Nephron progenitor cell (in vitro differentiated cells): ENCODE measurements at regions not wholly inside any gene's neighbourhood (a gene's known extent, or its start where the extent isn't known, plus 50 kb on each side); places are given as distances from the start of the nearest gene placed in this dataset.

Source experiments
- DNase-seq: peaks from one replicate; pipeline ENCODE4 v3.0.0; 2021
- H3K27ac Mint-ChIP-seq: 2 replicates; pipeline ENCODE4 v1.8.0; 2021; ENCODE audit warnings: mild to moderate bottlenecking, moderate library complexity, mixed read lengths
- H3K27me3 Mint-ChIP-seq: 2 replicates; pipeline ENCODE4 v1.8.0; 2021; ENCODE audit warnings: mild to moderate bottlenecking, low read depth, mixed read lengths; ENCODE audit not compliant: poor library complexity
- H3K36me3 Mint-ChIP-seq: 2 replicates; pipeline ENCODE4 v1.8.0; 2021; ENCODE audit warnings: low read depth, mixed read lengths
- H3K4me1 Mint-ChIP-seq: 2 replicates; pipeline ENCODE4 v1.8.0; 2021; ENCODE audit warnings: mixed read lengths
- H3K4me3 Mint-ChIP-seq: 2 replicates; pipeline ENCODE4 v1.8.0; 2021; ENCODE audit warnings: mild to moderate bottlenecking, moderate library complexity, mixed read lengths
- H3K9me3 Mint-ChIP-seq: 2 replicates; pipeline ENCODE4 v1.8.0; 2021; ENCODE audit warnings: mild to moderate bottlenecking, moderate library complexity, mixed read lengths
- TF ChIP-seq, protein P1 (sequence below): fragments of 200-600 bp; sonication (generic); IDR thresholded peaks from 2 replicates; pipeline ENCODE4 v1.5.0; 2021; ENCODE audit warnings: antibody characterized with exemption

GRCh38 chr18:9039441-9040071 is 62.9 kb upstream of the NDUFV2 start:
- no peak overlapping the region for H3K4me3 Mint-ChIP-seq
- no peak for DNase-seq
- H3K36me3 Mint-ChIP-seq = no peaks in the 10 kb centered on the region
- H3K27ac Mint-ChIP-seq = no peak overlapping the region
- TF ChIP-seq, protein P1, sequence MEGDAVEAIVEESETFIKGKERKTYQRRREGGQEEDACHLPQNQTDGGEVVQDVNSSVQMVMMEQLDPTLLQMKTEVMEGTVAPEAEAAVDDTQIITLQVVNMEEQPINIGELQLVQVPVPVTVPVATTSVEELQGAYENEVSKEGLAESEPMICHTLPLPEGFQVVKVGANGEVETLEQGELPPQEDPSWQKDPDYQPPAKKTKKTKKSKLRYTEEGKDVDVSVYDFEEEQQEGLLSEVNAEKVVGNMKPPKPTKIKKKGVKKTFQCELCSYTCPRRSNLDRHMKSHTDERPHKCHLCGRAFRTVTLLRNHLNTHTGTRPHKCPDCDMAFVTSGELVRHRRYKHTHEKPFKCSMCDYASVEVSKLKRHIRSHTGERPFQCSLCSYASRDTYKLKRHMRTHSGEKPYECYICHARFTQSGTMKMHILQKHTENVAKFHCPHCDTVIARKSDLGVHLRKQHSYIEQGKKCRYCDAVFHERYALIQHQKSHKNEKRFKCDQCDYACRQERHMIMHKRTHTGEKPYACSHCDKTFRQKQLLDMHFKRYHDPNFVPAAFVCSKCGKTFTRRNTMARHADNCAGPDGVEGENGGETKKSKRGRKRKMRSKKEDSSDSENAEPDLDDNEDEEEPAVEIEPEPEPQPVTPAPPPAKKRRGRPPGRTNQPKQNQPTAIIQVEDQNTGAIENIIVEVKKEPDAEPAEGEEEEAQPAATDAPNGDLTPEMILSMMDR = no peak
- H3K9me3 Mint-ChIP-seq = no peaks in the 10 kb centered on the region
- no peaks in the 10 kb centered on the region for H3K4me1 Mint-ChIP-seq
- H3K27me3 Mint-ChIP-seq = peaks cover 7% of the 10 kb centered on the region

DNA sequence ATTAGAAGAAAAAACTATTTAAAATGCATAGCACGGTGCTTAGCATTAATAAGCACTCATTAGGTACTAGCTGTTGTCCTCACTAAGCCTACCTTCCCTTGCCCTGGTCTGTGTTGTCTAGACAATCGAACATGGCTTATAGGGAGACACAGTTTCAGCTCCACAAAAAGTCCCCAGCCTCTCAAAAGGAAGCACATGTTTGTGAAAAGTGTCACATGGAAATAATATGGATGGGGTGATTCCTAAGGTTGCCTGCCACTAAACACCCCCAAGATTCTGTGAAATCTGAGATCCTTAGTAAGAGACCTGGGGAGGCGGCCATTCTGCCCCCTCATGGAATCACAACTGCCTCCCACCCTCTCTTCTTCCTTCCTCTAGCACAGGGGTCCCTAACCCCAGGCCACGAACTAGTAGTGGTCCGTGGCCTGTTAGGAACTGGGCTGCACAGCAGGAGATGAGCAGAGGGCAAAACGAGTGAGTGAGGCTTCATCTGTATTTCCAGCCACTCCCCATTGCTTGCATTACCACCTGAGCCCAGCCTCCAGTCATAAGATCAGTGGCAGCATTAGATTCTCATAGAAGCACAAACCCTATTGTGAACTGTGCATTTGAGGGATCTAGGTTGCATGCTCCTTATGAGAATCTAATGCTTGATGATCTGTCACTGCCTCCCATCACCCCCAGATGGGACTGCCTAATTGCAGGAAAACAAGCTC is 59.6 kb upstream of the NDUFV2 start:
- no peaks in the 10 kb centered on the region for H3K9me3 Mint-ChIP-seq
- TF ChIP-seq, protein P1 = no peak
- H3K4me3 Mint-ChIP-seq = no peak overlapping the region
- no peak overlapping the region for H3K27ac Mint-ChIP-seq
- no peaks in the 10 kb centered on the region for H3K4me1 Mint-ChIP-seq
- H3K36me3 Mint-ChIP-seq = no peaks in the 10 kb centered on the region
- no peak for DNase-seq
- H3K27me3 Mint-ChIP-seq = peaks cover 13% of the 10 kb centered on the region

DNA sequence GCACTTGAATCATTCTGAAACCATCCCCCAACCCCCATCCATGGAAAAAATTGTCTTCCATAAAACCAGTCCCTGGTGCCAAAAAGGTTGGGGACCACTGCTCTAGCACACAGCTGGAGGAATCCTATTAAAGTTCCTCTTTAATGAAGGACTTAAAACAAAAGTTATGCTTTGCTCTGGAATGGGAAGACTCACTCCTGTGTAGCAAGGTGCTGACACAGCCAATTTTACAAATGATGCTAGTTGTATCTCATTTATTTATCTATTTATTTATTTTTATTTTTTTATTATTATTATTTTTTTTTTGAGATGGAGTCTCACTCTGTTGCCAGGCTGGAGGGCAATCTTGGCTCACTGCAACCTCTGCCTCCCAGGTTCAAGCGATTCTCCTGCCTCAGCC is 58.9 kb upstream of the NDUFV2 start:
- no peaks in the 10 kb centered on the region for H3K4me1 Mint-ChIP-seq
- no peaks in the 10 kb centered on the region for H3K36me3 Mint-ChIP-seq
- no peaks in the 10 kb centered on the region for H3K9me3 Mint-ChIP-seq
- H3K27ac Mint-ChIP-seq = no peak overlapping the region
- H3K27me3 Mint-ChIP-seq = peaks cover 13% of the 10 kb centered on the region
- no peak overlapping the region for H3K4me3 Mint-ChIP-seq
- no peak for DNase-seq
- TF ChIP-seq, protein P1 = no peak

GRCh38 chr18:9047715-9048114 is 54.8 kb upstream of the NDUFV2 start:
- no peak for DNase-seq
- Mint-ChIP-seq H3K27me3 (peaks cover 13% of the 10 kb centered on the region), H3K9me3 (peaks cover 36% of the 10 kb centered on the region)

DNA sequence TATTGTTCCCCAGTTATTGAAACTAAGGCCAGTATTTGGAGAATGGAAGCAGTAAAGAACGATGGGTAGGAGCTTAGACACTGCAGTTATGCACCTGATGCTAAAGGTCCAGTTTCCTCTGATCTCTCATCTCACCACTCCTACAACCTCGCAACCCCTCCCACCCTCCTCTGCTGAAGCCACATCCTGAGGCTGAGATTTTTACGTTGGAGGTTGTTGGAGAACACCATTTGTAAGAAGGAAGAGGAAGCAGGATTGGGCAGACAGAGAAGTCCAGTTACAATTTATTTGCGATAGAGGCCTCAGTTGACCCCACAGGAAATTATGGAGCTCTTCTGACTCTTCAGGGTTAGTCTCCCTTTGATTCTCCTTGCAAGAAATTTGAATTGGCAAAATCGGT is 54.3 kb upstream of the NDUFV2 start:
- Mint-ChIP-seq H3K27ac (no peak overlapping the region), H3K27me3 (peaks cover 9% of the 10 kb centered on the region)

More at GRCh38 chr18:9047715-9048114, 54.8 kb upstream of the NDUFV2 start:
- no peak overlapping the region for H3K27ac Mint-ChIP-seq
- H3K4me1 Mint-ChIP-seq = no peaks in the 10 kb centered on the region
- H3K36me3 Mint-ChIP-seq = peaks cover 5% of the 10 kb centered on the region
- TF ChIP-seq, protein P1 = no peak
- no peak overlapping the region for H3K4me3 Mint-ChIP-seq

More for the DNA sequence above, 54.3 kb upstream of the NDUFV2 start:
- no peak for DNase-seq
- H3K4me3 Mint-ChIP-seq = no peak overlapping the region
- TF ChIP-seq, protein P1 = no peak
- no peaks in the 10 kb centered on the region for H3K4me1 Mint-ChIP-seq
- H3K36me3 Mint-ChIP-seq = peaks cover 5% of the 10 kb centered on the region
- H3K9me3 Mint-ChIP-seq = peaks cover 41% of the 10 kb centered on the region
